Loucy (cell line): ENCODE measurements at regions not wholly inside any gene's neighbourhood (a gene's known extent, or its start where the extent isn't known, plus 50 kb on each side); places are given as distances from the start of the nearest gene placed in this dataset.

ENCODE experiments used
- H2AFZ ChIP-seq: fragments of 200-600 bp; sonication (generic); 2 replicates; pipeline ENCODE4 v1.6.0; 2016; ENCODE audit warnings: antibody characterized with exemption, mild to moderate bottlenecking, low read length, moderate library complexity
- H3F3A ChIP-seq: fragments of 200-600 bp; 2 replicates; pipeline ENCODE4 v1.6.0; 2016; ENCODE audit warnings: antibody characterized with exemption, low read depth, mild to moderate bottlenecking
- H3K27me3 ChIP-seq: fragments of 200-600 bp; sonication (generic); 2 replicates; pipeline ENCODE4 v1.6.1; 2014; ENCODE audit warnings: low read length, mild to moderate bottlenecking; ENCODE audit not compliant: insufficient read depth, poor library complexity, severe bottlenecking
- H3K36me3 ChIP-seq: fragments of 200-600 bp; sonication (generic); 2 replicates; pipeline ENCODE4 v1.6.1; 2016; ENCODE audit warnings: low read length; ENCODE audit not compliant: insufficient read depth
- H3K4me1 ChIP-seq: fragments of 200-600 bp; sonication (generic); 2 replicates; pipeline ENCODE4 v1.5.1; 2014; ENCODE audit warnings: low read length, mild to moderate bottlenecking; ENCODE audit not compliant: insufficient read depth, poor library complexity, severe bottlenecking
- H3K4me2 ChIP-seq: fragments of 200-600 bp; sonication (generic); 2 replicates; pipeline ENCODE4 v1.6.0; 2014; ENCODE audit warnings: antibody characterized with exemption, low read length, low read depth, mild to moderate bottlenecking; ENCODE audit not compliant: poor library complexity, severe bottlenecking
- H3K4me3 ChIP-seq: fragments of 200-600 bp; sonication (generic); 2 replicates; pipeline ENCODE4 v1.5.1; 2014; ENCODE audit warnings: low read length, mild to moderate bottlenecking, mixed read lengths; ENCODE audit not compliant: poor library complexity, severe bottlenecking
- H3K79me2 ChIP-seq: fragments of 200-600 bp; sonication (generic); 2 replicates; pipeline ENCODE4 v1.6.1; 2014; ENCODE audit warnings: low read length; ENCODE audit not compliant: insufficient read depth
- H3K9ac ChIP-seq: fragments of 200-600 bp; sonication (generic); 2 replicates; pipeline ENCODE4 v1.6.0; 2014; ENCODE audit warnings: mild to moderate bottlenecking, low read depth, low read length, moderate library complexity; ENCODE audit not compliant: poor library complexity, severe bottlenecking
- H3K9me2 ChIP-seq: fragments of 200-600 bp; sonication (generic); replicated peaks from 2 replicates; pipeline ENCODE4 v1.6.1; 2016; ENCODE audit warnings: low read depth, low read length, mixed read lengths
- H3K9me3 ChIP-seq: fragments of 200-600 bp; sonication (generic); 2 replicates; pipeline ENCODE4 v1.6.1; 2014; ENCODE audit warnings: mild to moderate bottlenecking, antibody characterized with exemption, low read length, low read depth; ENCODE audit not compliant: insufficient read depth
- H4K20me1 ChIP-seq: fragments of 200-600 bp; sonication (generic); 2 replicates; pipeline ENCODE4 v1.6.0; 2014; ENCODE audit warnings: antibody characterized with exemption, low read length, mild to moderate bottlenecking; ENCODE audit not compliant: insufficient read depth, poor library complexity, severe bottlenecking
- EZH2phosphoT487 ChIP-seq: fragments of 200-600 bp; IDR thresholded peaks from 2 replicates; pipeline ENCODE4 v1.6.1; 2018; ENCODE audit warnings: antibody characterized with exemption, mild to moderate bottlenecking, moderate library complexity, borderline replicate concordance
- TF ChIP-seq, protein P1 (sequence below): fragments of 200-600 bp; sonication (generic); conservative IDR thresholded peaks from 2 replicates; pipeline ENCODE4 v1.5.1; 2014; ENCODE audit warnings: mild to moderate bottlenecking, antibody characterized with exemption, low read length

DNA sequence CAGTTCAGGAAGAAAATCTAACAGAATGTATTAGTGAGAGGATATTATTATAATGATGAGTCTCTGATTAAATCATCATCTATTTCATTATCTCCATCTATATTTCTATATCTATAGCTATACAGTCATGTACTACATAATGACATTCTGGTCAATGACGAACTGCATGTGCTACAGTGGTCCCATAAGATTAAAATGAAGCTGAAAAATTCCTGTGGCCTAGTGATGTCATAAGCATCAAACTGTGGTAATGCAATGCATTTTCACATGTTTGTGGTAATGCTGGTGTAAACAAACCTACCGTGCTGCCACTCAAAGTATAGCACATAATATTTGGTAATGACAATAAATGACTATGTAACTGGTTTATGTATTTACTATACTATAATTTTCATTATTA lies 1127.9 kb upstream of the CHAC2 start:
- H3K9me3 ChIP-seq: no peaks in the 10 kb centered on the region
- H3K79me2 ChIP-seq: no peaks in the 10 kb centered on the region
- no peaks in the 10 kb centered on the region for H3K27me3 ChIP-seq
- H3K4me1 ChIP-seq: no peaks in the 10 kb centered on the region
- H3K9me2 ChIP-seq: no peaks in the 10 kb centered on the region
- H3K9ac ChIP-seq: no peak overlapping the region
- no peaks in the 10 kb centered on the region for H3F3A ChIP-seq
- TF ChIP-seq EZH2phosphoT487: no peak
- TF ChIP-seq, protein P1, sequence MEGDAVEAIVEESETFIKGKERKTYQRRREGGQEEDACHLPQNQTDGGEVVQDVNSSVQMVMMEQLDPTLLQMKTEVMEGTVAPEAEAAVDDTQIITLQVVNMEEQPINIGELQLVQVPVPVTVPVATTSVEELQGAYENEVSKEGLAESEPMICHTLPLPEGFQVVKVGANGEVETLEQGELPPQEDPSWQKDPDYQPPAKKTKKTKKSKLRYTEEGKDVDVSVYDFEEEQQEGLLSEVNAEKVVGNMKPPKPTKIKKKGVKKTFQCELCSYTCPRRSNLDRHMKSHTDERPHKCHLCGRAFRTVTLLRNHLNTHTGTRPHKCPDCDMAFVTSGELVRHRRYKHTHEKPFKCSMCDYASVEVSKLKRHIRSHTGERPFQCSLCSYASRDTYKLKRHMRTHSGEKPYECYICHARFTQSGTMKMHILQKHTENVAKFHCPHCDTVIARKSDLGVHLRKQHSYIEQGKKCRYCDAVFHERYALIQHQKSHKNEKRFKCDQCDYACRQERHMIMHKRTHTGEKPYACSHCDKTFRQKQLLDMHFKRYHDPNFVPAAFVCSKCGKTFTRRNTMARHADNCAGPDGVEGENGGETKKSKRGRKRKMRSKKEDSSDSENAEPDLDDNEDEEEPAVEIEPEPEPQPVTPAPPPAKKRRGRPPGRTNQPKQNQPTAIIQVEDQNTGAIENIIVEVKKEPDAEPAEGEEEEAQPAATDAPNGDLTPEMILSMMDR: no peak
- H4K20me1 ChIP-seq: no peaks in the 10 kb centered on the region
- no peak overlapping the region for H2AFZ ChIP-seq
- H3K4me3 ChIP-seq: no peak overlapping the region
- H3K4me2 ChIP-seq: no peak overlapping the region
- H3K36me3 ChIP-seq: no peaks in the 10 kb centered on the region

DNA sequence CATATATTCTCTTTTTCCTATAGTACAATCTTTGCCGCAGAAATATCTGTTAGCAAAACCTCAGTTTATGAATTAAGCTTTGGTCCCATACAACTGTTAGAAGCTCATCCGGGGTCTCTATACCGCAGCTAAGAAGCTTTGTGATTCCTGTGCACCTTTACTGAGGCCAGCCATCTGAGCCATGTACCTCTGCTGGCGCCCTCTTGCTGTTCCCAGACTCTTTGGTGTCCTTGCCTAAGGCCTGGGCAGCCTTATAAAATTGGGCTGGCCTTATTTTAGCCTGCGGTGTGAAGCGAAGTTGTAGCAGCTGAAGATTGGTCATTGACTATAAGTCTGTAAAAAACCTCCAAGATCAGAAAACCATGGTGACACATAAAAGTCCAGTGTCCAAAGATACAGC lies 1135.1 kb upstream of the CHAC2 start:
- H2AFZ ChIP-seq: no peak overlapping the region
- TF ChIP-seq, protein P1: no peak
- TF ChIP-seq EZH2phosphoT487: no peak
- H3K4me3 ChIP-seq: no peak overlapping the region
- no peaks in the 10 kb centered on the region for H3K27me3 ChIP-seq
- no peaks in the 10 kb centered on the region for H3K9me2 ChIP-seq
- H3K36me3 ChIP-seq: no peaks in the 10 kb centered on the region
- no peaks in the 10 kb centered on the region for H3K4me1 ChIP-seq
- no peak overlapping the region for H3K4me2 ChIP-seq
- no peaks in the 10 kb centered on the region for H3K79me2 ChIP-seq
- no peak overlapping the region for H3K9ac ChIP-seq
- H3K9me3 ChIP-seq: no peaks in the 10 kb centered on the region
- no peaks in the 10 kb centered on the region for H4K20me1 ChIP-seq
- H3F3A ChIP-seq: no peaks in the 10 kb centered on the region

DNA sequence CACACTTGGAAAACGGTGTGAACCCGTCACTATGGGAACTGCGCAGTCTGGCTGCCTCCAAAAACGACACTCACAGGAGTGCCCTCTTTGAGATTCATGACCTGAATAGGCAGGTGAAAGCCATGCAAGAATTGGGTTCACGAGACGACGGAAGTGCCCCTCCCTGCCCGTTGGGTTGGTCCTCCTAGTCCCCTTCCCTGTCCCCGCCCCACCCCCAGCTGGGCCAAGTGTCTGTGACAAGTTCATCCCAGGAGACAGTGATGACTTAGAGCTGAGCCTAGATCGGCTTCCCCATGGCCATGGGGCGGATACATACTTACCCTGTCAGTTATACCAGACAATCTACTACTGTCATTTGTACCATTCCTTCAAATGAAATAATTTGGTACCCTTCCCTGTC lies 1137.7 kb upstream of the CHAC2 start:
- no peak for TF ChIP-seq EZH2phosphoT487
- TF ChIP-seq, protein P1: no peak
- H3K4me2 ChIP-seq: no peak overlapping the region
- H3F3A ChIP-seq: no peaks in the 10 kb centered on the region
- no peaks in the 10 kb centered on the region for H3K79me2 ChIP-seq
- H3K9me2 ChIP-seq: no peaks in the 10 kb centered on the region
- no peak overlapping the region for H3K4me3 ChIP-seq
- H3K36me3 ChIP-seq: no peaks in the 10 kb centered on the region
- H3K4me1 ChIP-seq: no peaks in the 10 kb centered on the region
- H3K27me3 ChIP-seq: no peaks in the 10 kb centered on the region
- H2AFZ ChIP-seq: no peak overlapping the region
- no peaks in the 10 kb centered on the region for H3K9me3 ChIP-seq
- H4K20me1 ChIP-seq: no peaks in the 10 kb centered on the region
- no peak overlapping the region for H3K9ac ChIP-seq
